Stimulated activated naive B cell treated with anti-CD40 and anti-IgM and Interleukin-4, amounts not matched to agents 10 μg/mL and 1 μg/mL and 100 μg/mL, for 72 hours (primary cell): ENCODE measurements at regions not wholly inside any gene's neighbourhood (a gene's known extent, or its start where the extent isn't known, plus 50 kb on each side); places are given as distances from the start of the nearest gene placed in this dataset.
A peak's percentile ranks its signal among the peaks of the same experiment; 100 is the strongest.

Experiments
- ATAC-seq, 2 donors: fragments of 150-1000 bp; cut with Tn5 transposase; replicated peaks; 2 replicates each; pipeline ENCODE4 v1.10.0; 2021; ENCODE audit warnings: moderate library complexity in 1 of 2
- DNase-seq: peaks from one replicate; pipeline ENCODE4 v3.0.0; 2021
- H3K27ac Mint-ChIP-seq: one replicate; pipeline ENCODE4 v1.8.0; 2022; ENCODE audit warnings: mild to moderate bottlenecking, mixed read lengths
- H3K27me3 Mint-ChIP-seq, 2 donors: one replicate each; pipeline ENCODE4 v1.8.0; 2022; ENCODE audit warnings: mixed read lengths in 2 of 2
- H3K36me3 Mint-ChIP-seq, 2 donors: one replicate each; pipeline ENCODE4 v1.8.0; 2022; ENCODE audit warnings: mixed read lengths in 2 of 2, mild to moderate bottlenecking in 1 of 2
- H3K4me1 Mint-ChIP-seq, 2 donors: one replicate each; pipeline ENCODE4 v1.8.0; 2022; ENCODE audit warnings: mixed read lengths in 2 of 2, mild to moderate bottlenecking in 1 of 2
- H3K4me3 Mint-ChIP-seq, 2 donors: one replicate each; pipeline ENCODE4 v1.8.0; 2022; ENCODE audit warnings: mild to moderate bottlenecking in 2 of 2, mixed read lengths in 2 of 2, moderate library complexity in 1 of 2
- H3K9me3 Mint-ChIP-seq, 2 donors: one replicate each; pipeline ENCODE4 v1.8.0; 2022; ENCODE audit warnings: mixed read lengths in 2 of 2, mild to moderate bottlenecking in 1 of 2

DNA sequence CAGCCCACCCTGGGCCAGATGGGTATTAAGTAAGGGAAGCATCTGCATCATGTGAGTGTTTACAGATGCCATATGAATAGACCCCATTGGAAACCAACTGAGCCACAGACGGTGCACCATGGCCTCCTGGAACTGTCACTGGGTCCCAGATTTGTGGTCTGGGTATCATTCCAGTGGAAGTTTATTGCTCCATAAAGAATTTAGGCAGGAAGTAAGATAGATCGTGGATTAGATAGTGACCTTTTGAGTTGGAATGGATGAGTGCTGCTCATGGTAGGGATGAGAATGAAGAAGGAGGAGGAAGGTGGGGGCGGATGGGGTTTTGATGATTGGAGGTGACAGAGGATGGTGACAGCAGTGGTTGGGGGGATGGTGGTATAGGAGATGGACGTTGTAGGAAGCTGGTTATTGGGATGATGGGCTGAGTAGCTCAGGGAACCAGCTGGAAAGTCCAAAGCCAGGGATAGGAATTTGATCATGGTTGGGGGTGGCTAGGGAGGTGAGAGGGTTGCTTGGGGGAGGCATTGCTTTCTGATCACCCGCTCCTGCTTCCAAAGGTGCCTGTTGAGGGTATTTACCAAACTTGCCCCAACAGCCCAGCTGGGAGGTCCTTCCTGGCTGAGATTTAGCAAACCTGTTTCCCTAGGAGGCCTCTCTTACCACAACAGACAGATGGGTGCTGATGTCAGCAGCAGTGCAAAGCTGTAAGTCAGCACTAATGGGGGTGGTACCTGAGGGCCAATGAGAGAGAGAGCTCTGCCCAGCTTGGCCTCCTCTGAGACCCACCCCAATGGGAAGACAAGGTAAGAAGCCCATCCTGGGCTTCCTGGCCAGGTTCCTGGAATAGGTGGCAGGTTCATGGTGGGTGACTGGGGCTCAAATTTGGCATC lies 78.0 kb downstream of the VEGFA start:
- no peak overlapping the region for H3K4me3 Mint-ChIP-seq
- no peaks in the 10 kb centered on the region for H3K4me1 Mint-ChIP-seq
- ATAC-seq: no peak
- no peak for DNase-seq
- peaks cover 17 to 39% of the 10 kb centered on the region in 2 donors for H3K27me3 Mint-ChIP-seq
- no peak overlapping the region for H3K27ac Mint-ChIP-seq
- H3K36me3 Mint-ChIP-seq: no peaks in the 10 kb centered on the region
- H3K9me3 Mint-ChIP-seq: no peaks in the 10 kb centered on the region

DNA sequence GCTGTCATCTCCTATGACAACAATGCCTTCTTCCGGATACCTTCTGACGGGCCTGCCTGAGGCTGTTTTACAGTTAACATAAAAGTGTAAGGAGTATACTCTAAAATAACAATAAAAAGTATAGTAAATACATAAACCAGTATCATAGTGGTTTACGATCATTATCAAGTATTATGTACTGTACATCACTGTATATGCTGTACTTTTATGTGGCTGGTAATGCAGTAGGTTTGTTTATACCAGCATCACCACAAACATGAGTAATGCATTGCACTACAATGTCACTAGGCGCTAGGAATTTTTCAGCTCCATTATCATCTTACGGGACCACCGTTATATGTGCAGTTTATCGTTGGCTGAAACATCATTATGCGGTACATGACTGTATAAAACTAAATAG lies 76.5 kb downstream of the VEGFA start:
- no peak for DNase-seq
- Mint-ChIP-seq H3K4me3 (no peak overlapping the region), H3K9me3 (no peaks in the 10 kb centered on the region), H3K27ac (no peak overlapping the region), H3K36me3 (no peaks in the 10 kb centered on the region), H3K4me1 (no peaks in the 10 kb centered on the region), H3K27me3 (peaks cover 21 to 39% of the 10 kb centered on the region in 2 donors)
- no peak for ATAC-seq

DNA sequence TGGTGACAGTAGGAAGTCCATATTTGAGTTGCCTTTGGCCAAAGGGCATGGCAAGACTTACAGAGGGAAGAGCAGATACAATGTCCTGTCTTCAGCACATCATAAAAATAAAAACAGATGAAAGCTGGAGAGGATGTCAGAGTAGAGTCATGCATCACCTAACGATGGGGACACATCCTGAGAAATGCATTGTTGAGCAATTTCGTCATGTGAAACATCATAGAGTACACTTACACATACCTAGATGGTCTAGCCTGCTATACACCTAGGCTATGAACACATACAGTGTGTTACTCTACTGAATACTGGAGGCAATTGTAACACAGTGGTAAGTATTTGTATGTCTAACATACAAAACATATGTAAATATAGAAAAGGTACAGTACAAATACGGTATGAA lies 75.6 kb downstream of the VEGFA start:
- ATAC-seq (no peak), DNase-seq (no peak)
- Mint-ChIP-seq H3K27me3 (peaks cover 21 to 39% of the 10 kb centered on the region in 2 donors), H3K36me3 (no peaks in the 10 kb centered on the region), H3K4me3 (no peak overlapping the region), H3K9me3 (no peaks in the 10 kb centered on the region), H3K4me1 (no peaks in the 10 kb centered on the region), H3K27ac (no peak overlapping the region)

DNA sequence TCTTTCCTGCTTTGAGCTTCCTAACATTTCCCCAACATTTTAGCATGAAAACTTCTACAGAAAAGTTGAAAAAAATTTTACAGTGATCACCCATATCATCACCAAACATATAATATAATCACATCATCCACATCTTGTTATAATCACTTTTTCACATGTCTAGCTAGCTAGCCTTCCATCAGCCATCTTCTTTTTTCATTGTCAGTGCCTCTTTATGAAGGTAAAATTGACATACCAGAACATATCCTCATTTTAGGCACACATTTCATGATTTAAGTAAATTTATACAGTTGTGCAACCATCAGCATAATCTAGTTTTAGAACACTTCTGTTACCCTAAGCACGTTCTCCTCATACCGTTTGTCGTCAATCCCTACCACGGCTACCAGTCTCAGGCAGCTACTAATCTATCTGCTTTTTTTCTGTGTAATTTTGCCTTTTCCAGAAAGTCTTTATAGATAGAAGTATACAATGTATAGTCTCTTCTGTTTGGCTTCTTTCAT lies 73.7 kb downstream of the VEGFA start:
- H3K27ac Mint-ChIP-seq: no peak overlapping the region
- no peak for DNase-seq
- peaks cover 21 to 35% of the 10 kb centered on the region in 2 donors for H3K27me3 Mint-ChIP-seq
- no peaks in the 10 kb centered on the region for H3K36me3 Mint-ChIP-seq
- no peak for ATAC-seq
- no peaks in the 10 kb centered on the region for H3K4me1 Mint-ChIP-seq
- H3K9me3 Mint-ChIP-seq: no peaks in the 10 kb centered on the region
- H3K4me3 Mint-ChIP-seq: no peak overlapping the region

DNA sequence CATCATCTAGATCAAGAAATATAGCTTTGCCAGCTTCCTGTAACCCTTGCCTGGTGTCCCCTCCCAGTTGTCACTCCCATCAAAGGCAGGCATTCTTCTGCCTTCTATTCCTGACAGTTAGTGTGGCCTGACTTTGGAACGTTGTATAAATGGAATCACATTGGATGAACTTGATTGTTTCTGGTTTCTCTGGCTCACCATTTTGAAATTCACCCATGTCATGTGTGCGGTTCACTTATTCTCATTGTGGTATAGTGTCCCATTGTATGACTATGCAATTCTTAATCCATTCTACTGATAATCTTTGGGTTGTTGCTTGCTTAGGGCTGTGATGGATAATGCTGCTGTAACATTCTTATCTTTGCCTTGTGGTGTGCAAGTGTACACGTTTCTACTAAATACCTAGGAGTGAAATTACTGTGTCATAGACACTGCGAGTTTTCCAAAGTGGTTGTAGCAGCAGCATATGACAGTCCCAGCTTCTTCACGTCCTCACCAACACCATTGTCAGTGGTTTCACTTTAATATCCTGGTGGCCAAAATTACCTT lies 73.2 kb downstream of the VEGFA start:
- no peak overlapping the region for H3K27ac Mint-ChIP-seq
- ATAC-seq (no peak), DNase-seq (no peak)
- H3K4me3 Mint-ChIP-seq: no peak overlapping the region
- H3K4me1 Mint-ChIP-seq: peaks cover under 1 to 1% of the 10 kb centered on the region in 2 donors
- H3K9me3 Mint-ChIP-seq: no peaks in the 10 kb centered on the region
- H3K27me3 Mint-ChIP-seq: peaks cover 21 to 34% of the 10 kb centered on the region in 2 donors
- H3K36me3 Mint-ChIP-seq: no peaks in the 10 kb centered on the region

DNA sequence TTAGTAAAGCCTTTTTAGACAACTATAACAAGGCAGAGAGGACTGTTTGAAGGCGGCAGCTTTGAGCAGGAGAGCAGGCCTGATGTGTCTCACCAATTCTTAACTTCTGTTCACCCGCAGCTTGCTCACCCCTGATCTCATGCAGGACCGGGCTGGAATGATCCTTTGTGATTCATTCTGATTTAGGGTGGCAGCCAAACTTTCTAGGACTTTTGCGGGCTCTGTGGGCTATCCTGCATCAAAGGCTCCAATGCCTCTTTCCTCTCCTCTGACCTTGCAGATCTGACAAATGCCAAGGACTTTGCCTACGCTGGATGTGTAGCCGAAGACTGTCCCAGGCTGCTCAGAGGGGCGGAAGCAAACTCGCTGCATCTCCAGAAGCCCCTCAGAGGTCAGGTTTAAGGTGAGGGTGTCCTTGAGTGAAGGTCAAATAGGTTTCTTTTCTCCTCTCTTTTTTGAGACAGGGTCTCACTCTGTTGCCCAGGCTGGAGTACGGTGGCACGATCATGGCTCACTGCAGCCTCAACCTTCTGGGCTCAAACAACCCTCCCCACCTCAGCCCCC lies 72.3 kb downstream of the VEGFA start:
- no peak for ATAC-seq
- H3K36me3 Mint-ChIP-seq: no peaks in the 10 kb centered on the region
- no peaks in the 10 kb centered on the region for H3K9me3 Mint-ChIP-seq
- H3K27me3 Mint-ChIP-seq: peaks cover 16 to 29% of the 10 kb centered on the region in 2 donors
- no peak for DNase-seq
- peaks cover 2 to 5% of the 10 kb centered on the region in 2 donors for H3K4me1 Mint-ChIP-seq
- H3K27ac Mint-ChIP-seq: no peak overlapping the region
- no peak overlapping the region for H3K4me3 Mint-ChIP-seq

DNA sequence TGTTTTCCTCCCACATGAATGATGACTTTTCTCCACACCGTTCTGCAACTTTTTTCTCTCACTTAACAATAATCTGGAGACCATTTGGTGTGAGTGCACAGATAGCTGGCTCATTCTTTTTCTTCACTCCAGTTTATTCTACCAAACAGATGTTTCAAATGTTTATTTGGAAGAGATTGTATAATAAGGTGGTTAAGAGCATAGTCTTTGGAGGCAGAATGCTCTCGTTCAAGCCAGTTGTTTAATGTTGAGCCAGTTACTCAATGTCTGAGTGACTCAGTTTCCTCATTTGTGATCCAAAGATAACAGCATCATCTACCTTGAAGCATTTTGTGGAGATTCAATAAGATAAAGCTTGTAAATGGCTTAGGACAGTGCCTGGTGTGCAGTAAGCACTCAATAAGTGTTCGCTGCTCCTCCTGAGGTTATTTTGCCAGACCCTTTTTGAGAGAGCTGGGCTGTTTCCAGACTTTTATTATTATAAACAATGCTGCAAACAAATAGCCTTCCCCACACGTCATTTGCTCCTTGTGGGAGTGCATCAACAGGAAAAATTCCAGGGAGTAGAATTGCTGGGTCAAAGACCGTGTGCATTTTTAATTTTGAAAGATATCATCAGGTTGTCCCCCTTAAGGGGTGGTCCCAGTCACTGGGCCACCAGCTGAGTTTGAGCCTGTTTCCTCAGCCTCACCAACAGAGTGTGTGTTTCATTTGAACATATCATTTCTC lies 70.6 kb downstream of the VEGFA start:
- H3K36me3 Mint-ChIP-seq: no peaks in the 10 kb centered on the region
- no peaks in the 10 kb centered on the region for H3K9me3 Mint-ChIP-seq
- H3K27me3 Mint-ChIP-seq: peaks cover 16 to 34% of the 10 kb centered on the region in 2 donors
- no peak overlapping the region for H3K4me3 Mint-ChIP-seq
- peaks cover 2 to 5% of the 10 kb centered on the region in 2 donors for H3K4me1 Mint-ChIP-seq
- no peak overlapping the region for H3K27ac Mint-ChIP-seq
- DNase-seq (no peak), ATAC-seq (no peak)

DNA sequence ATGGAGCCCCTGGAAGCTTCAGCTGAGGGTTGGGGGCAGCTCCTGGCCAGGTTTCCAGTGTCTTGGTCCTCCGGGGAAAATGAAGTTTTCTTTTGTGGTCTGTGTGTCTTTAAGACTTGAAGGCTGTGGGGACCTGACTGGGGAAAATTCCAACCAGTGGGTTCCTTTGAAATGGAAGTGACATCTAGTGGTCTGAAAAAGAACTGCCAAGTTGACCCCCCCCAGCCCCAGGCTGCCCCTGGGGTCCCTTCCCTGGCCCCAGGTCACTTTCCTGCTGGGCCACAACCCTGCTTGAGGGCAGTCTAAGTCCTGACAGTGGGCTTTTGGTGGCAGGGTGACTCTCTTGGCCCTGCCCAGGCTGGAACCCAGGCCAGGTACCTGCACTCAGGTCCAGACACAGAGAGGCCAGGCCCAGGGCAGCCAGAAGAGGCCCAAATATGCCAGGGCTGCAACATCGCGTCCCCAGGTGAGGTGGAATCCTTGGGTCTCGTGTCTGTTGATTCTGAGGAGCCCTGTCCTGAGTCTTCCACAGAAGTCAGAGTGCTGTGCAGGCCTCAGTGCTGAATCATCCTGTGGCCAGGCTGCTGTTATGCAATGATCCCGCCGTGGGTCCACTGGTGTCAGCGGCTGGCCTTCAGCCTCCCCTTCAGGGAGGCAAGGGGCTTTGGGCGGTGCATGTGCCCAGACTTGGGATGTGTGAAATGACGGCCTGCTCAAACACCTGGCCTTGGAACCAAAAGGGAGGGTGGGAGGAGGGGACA lies 68.4 kb downstream of the VEGFA start:
- Mint-ChIP-seq H3K9me3 (no peaks in the 10 kb centered on the region), H3K36me3 (no peaks in the 10 kb centered on the region), H3K27me3 (peaks cover 9 to 20% of the 10 kb centered on the region in 2 donors), H3K4me1 (peaks cover 2 to 5% of the 10 kb centered on the region in 2 donors), H3K27ac (no peak overlapping the region), H3K4me3 (no peak overlapping the region)
- DNase-seq (no peak), ATAC-seq (peak; percentile 54 to 69)

DNA sequence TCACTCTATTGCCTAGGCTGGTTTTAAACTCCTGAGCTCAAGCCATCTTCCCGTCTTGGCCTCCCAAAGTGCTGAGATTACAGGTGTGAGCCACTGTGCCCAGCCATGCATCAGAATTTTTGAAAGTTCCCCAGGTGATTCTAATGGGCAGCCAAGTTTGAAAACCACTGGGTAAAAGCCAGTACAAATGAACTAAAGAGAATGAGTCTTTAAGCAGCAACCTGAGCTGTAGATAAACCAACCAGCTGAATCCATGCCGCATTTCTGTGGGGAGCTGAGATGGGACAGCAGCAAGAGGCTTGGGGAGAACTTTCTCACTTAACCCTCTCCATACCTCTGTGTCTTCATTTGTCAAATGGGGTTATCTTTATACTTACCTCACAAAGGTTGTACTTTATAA lies 67.5 kb downstream of the VEGFA start:
- DNase-seq (no peak), ATAC-seq (no peak)
- H3K4me1 Mint-ChIP-seq: peaks cover 2 to 5% of the 10 kb centered on the region in 2 donors
- no peaks in the 10 kb centered on the region for H3K36me3 Mint-ChIP-seq
- no peaks in the 10 kb centered on the region for H3K9me3 Mint-ChIP-seq
- H3K27ac Mint-ChIP-seq: no peak overlapping the region
- peaks cover 3 to 20% of the 10 kb centered on the region in 2 donors for H3K27me3 Mint-ChIP-seq
- no peak overlapping the region for H3K4me3 Mint-ChIP-seq

DNA sequence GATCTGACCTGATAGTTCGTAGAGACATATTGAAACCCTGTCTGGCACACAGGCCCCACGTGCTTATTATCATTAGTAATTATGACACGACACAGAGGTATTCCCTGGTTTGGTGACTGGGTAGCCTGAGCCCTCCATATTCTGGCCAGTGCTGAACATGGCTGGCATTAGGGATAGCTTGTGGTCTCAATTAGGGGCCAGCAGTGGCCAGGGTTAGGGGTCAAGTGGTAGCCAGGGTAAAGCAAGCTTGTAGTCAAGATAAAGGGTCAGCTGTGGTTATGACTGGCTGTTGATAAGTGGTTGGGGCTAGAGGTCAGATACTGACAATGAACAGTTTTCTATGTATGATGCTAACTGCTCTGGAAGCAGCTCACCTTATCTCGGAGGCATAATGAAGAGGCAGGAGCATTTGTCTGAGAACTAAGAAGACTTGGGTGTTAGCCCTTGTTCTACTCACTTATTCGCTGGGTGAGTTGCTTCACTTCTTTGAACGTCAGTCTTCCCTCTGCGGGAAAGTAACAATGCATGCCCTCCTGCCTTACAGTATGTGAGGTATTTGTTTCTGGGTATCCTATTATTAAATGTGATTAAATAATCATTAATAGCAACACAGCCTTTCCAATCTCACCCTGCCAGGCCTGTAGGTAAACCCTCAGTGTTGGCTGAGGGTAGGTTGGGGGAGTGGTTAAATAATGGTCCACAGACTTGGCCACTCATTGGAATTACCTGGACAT lies 66.7 kb downstream of the VEGFA start:
- H3K27ac Mint-ChIP-seq: no peak overlapping the region
- H3K4me3 Mint-ChIP-seq: no peak overlapping the region
- H3K9me3 Mint-ChIP-seq: no peaks in the 10 kb centered on the region
- H3K4me1 Mint-ChIP-seq: peaks cover 2 to 5% of the 10 kb centered on the region in 2 donors
- DNase-seq (no peak), ATAC-seq (no peak)
- H3K36me3 Mint-ChIP-seq: no peaks in the 10 kb centered on the region
- peaks cover 3 to 20% of the 10 kb centered on the region in 2 donors for H3K27me3 Mint-ChIP-seq
